GM19025 (cell line): ENCODE measurements at regions not wholly inside any gene's neighbourhood (a gene's known extent, or its start where the extent isn't known, plus 50 kb on each side); places are given as distances from the start of the nearest gene placed in this dataset.

Source experiments
- ATAC-seq: cut with Tn5 transposase; IDR thresholded peaks from one replicate; pipeline ENCODE4 v1.9.1; 2021; ENCODE audit warnings: mild to moderate bottlenecking, low read depth, moderate library complexity; ENCODE audit not compliant: unreplicated experiment

DNA sequence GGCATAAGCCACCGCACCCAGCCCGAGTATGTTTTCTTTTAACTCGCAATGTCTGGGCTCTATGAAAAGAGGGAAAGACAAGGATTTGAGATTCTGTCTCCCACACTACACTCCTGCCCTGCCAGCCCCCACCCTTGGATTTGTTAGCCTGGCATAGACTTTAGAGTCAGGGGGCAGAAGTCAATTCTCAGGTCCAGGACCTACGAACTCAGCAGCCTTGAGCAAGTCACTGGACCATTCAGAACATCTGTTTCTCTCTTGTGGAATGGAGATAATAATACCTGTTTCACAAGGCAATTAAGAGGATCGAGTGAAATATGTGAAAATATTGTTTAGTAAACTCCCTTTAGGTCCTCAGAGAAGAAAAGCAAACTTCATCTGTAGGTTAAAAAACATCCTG, 66.1 kb upstream of the FUT8 start:
- no peak for ATAC-seq

DNA sequence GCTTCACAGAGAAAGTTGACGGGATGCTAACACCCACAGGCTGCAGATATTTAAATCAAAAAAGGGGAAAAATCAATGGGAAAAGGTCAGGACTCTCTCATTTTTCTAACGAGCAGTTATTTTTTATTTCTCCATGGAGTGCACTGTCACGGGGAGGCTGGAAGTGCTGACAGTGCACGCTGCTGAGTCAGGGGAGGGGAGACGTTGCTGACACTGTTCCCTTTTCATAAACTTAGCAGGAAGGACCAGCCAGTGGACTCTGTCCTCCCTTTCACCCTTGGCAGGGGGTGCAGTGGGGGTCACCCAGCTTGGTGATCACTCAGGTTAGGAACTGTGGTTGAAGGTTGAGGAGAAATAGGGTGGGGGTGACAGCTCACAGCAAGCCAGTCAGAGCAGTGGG, 65.6 kb upstream of the FUT8 start:
- ATAC-seq: no peak

DNA sequence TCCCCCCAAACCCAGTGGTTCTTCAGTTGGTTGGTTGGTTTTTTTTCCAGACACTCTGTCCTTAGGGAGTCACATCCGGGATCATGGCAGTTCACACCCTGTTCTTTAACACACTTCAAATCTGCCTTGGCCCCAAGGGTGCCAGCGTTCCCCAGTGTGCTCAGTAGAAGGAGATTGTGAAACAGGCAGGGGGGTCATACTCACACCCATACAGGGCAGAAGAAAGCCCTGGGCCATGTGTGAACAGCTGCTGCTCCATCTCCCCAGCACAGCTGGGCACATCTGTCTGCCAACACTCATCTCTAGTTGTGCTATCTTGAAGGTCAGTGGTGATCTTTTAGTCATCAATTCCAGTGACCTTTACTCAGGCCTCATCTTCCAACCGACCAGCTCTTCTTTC, 64.4 kb upstream of the FUT8 start:
- no peak for ATAC-seq

DNA sequence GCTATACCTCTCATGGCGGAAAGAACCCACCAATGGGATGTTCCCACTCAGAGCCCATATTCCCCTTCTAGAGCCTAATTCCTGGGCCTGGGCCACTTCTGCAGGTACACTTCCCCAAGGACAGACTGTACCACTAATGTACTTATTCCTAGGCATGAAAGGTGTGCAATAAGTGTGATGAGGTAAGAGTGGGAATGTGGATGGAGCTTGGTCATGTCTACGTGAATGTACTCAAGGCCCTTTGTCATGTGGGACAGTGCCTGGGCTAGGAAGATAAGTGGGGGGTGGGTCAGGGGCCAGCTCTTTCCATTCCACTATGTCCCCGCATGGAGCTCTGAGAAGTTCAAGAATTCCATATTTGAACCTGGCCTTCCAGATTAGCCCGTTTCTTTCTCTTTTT, 63.4 kb upstream of the FUT8 start:
- no peak for ATAC-seq

DNA sequence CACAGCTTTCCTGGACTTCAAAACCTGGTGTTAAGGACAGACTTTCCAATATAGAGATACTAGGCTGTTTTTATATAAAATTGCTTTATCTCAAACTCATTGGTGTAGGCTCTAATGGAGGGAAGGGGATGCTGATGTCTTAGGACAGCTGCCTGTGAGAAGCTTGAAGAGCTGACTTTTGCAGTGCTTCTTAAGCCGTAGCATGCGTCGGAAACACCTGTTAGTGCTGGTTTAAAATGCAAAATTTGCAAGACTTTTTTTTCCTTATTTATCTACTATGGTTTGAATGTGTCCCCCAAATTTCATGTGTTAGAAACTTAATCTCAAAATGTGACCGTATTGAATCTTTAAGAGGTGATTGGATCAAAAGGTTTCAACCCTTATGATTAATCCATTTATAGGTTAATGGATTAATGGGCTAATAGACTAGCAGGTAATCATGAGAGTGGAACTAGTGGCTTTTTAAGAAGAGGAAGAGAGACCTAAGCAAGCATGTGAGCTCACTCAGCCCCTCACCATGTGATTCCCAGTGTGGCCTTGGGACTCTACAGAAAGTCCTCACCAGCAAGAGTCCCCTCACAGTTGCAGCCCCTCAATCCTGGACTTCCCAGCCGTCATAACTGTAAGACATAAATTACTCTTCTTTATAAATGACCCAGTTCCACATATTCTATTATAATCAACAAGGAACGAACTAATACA, 60.9 kb upstream of the FUT8 start:
- ATAC-seq: no peak

DNA sequence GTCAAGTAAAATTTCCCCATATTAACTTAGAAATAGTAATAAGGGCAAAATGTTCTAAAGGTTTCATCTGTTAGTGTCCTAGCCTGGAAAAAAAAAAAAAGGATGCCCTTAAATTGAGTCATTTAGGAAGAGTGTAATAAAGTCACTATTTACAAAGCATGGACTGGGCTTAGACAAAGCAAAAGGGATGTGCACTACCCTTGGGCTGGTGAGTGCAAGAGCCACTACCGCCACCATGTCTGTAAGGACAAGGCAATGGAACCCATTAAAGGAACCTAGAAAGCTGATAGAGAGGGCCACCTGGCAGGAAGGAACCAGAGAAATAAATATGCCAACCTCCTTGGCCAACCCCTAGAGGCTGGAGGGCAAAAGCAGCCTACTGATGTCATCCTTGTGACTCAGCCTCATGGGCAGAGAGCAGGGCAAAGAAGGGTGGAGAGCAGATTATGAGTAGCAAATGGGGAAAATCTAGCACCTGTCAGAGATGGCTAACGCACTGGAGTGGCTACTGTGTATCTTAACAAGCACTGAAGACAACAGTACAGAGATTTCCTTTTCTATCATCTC, 59.5 kb upstream of the FUT8 start:
- ATAC-seq: no peak

DNA sequence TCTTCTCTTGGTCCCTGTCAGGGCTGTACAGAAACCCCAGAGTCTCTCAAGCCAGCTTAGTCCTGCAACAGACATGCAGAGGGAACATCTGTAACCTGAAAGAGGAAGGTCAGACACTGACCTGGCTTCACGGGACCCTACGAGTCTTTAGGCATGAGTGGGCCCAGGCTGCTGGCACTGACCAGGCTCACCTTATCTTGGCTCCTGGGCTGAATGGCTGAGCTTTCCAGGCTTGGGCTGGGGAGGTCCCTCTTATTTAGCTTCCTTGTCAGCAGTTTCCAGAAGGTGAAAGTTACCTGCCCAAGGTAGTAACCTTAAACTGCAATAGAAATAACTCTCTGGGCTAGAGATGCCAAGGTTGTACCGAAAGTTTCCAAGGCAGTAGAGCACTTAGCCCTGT, 58.4 kb upstream of the FUT8 start:
- ATAC-seq: no peak

DNA sequence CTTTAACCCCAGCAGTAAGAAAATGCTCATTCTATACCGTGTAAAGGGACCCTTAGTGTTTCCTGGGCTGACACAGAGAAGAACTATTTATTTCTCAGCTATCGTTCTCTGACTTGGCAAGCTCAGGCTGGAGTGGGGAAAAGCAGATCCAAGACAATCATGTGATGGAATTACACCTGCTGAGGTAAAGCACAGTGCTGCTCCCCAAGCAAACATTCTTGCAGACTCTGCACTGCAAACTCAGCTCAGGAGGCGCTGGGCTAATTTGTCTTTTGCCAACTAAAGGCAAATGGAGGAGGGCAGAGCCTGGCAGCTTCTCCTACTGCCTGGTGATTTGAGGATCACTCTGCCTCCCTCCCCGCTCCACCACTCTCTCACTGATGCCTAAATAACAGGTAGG, 57.8 kb upstream of the FUT8 start:
- ATAC-seq: no peak

DNA sequence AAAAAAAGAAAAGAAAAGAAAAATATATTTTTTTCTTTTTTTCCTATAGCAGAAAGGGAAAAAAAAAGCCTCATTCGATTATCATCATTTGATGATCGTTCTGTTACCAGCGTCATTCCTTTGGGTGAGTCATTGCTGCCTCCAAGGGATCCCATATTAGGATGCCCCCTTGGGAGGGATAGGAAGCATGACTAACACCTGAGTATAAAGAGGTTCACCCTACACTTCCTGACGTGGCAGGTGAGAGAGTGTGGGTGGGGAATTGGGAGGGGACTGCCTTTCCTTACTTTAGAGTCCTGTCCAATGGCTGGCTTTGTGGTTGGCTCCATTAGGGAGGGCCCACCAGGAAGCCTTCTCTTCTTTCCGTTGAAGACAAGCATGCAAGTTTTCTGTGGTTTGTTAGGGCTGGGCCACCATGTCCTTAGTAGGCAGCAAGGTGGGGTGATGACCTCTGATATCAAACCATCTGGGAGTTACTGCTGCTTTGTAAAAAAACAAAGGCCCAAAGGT, 56.1 kb upstream of the FUT8 start:
- ATAC-seq: no peak

DNA sequence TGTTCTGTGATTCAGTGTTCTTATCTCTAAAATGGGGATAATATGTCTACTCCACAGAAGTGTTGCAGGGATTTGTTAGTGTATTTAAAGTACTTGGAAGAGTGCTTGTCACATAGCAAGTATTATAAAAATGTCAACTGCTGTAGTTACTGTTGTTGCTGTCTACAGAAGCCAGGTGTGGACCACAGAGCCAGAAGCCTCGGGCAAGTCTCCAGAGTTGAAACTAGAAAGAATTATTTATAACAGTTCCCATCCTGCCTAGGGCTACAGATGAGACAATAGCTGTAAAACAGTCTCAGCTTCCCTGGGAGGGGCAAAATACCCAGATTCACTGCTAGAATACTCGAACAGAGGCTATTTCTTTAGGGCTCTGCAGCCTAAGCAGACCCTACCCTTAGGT, 55.4 kb upstream of the FUT8 start:
- no peak for ATAC-seq

DNA sequence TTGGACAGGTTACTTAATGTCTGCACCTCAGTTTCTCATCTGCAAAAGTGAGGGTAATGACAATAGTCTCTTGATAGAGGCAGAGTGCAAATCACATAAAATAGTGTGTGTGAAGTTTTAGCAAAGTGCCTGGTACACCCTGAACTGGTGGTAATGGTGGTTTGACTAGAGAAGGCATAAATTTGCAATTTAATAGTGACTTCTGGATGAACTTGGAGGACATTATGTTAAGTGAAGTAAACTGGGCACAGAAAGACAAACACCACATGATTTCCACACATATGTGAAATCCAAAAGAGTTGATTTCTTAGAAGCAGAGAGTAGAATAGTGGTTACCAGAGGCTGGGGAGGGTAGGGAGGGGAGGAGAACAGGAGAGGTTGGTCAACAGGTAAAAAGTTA, 54.8 kb upstream of the FUT8 start:
- ATAC-seq: no peak

DNA sequence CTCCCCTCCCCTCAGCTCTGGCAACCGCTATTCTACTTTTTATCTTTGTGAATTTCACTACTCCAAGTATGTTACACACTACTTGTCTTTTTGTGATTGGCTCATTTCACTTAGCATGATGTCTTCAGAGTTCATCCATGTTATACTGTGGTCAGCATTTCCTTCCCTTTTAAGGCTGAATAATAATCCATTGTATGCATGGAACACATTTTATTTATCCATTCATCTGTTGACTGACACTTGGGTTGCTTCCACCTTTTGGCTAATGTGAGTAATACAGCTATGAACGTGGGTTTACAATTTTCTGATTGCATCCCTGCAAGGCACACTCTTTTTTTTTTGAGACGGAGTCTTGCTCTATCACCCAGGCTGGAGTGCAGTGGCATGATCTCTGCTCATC, 53.0 kb upstream of the FUT8 start:
- no peak for ATAC-seq

DNA sequence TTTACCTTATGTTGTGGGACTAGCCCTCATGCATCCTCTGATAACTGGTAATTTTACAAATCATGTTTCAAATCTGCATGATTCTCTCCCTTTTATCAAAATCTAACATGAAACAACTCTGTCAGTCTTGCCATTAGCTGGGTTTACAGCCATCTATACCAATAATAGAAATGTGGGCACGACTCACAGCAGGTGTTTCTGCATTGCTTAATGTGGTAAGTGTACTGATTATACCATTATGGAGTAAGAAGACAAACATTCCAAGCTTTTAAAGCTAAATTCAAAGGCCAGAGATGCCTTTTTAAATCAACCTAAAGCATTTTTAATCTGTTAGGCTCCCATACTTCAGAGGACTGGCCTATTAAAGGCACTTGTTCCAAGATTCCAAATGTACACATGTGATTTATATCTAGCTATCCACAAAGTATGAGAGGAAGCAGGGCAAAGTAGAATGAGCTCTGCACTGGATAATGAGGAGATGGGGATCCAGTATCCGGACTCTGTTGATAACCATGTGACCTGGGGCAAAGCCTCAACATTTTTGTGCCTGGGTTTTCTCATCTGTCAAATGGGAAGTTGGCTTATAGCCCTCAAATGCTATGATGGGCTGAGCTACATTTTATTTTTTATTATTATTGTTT, 52.3 kb upstream of the FUT8 start:
- no peak for ATAC-seq

DNA sequence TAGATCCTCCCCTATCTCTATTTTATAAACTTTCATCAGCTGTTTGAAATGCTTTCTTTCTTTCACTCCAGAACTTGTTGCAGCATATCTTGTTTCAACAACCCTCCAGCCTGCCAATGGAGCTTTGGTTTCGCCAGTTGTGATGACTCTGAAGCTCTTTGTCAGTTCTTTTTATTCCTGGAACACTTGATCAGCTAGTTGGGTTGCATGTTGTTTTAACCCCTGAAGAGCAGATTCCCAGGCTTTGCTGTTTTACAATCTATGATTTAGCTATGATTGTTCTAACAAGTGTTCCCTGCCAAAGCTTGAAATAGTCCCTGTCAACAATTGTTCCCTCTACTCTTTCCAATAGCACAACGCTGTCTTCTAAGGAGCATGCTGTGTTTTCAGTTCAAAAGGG, 50.6 kb upstream of the FUT8 start:
- ATAC-seq: no peak
